Kidney epithelial cell (primary cell): ENCODE measurements at regions not wholly inside any gene's neighbourhood (a gene's known extent, or its start where the extent isn't known, plus 50 kb on each side); places are given as distances from the start of the nearest gene placed in this dataset.

Source experiments
- DNase-seq: peaks from one replicate; pipeline ENCODE4 v3.0.0-alpha.2; 2010; ENCODE audit warnings: low read depth
- H3K27me3 ChIP-seq: 2 replicates; pipeline ENCODE4 v1.6.0; 2011; ENCODE audit warnings: low read length; ENCODE audit not compliant: control insufficient read depth, insufficient read depth
- H3K36me3 ChIP-seq: 2 replicates; pipeline ENCODE4 v1.5.1; 2011; ENCODE audit warnings: low read length; ENCODE audit not compliant: control insufficient read depth, insufficient read depth
- H3K4me3 ChIP-seq: 2 replicates; pipeline ENCODE4 v1.5.1; 2011; ENCODE audit warnings: low read depth, mild to moderate bottlenecking, control low read depth, low read length
- CTCF ChIP-seq: IDR thresholded peaks from 2 replicates; pipeline ENCODE4 v1.5.1; 2011; ENCODE audit warnings: mild to moderate bottlenecking, moderate library complexity, low read length, control low read depth, inconsistent platforms; ENCODE audit not compliant: insufficient read depth, poor library complexity, severe bottlenecking

- no peaks in the 10 kb centered on the region for H3K36me3 ChIP-seq
- DNase-seq, result no peak
- TF ChIP-seq CTCF, result no peak
Measured at GRCh38 chr10:111478651-111479050, 401.8 kb downstream of the ADRA2A start.

GRCh38 chr10:111479966-111480365 is 403.1 kb downstream of the ADRA2A start:
- Histone ChIP-seq H3K27me3 (no peaks in the 10 kb centered on the region), H3K36me3 (no peaks in the 10 kb centered on the region), H3K4me3 (no peak overlapping the region)
- no peak for DNase-seq
- TF ChIP-seq CTCF, result no peak

More at GRCh38 chr10:111478651-111479050, 401.8 kb downstream of the ADRA2A start:
- no peaks in the 10 kb centered on the region for H3K27me3 ChIP-seq
- no peak overlapping the region for H3K4me3 ChIP-seq

- H3K36me3 ChIP-seq, result no peaks in the 10 kb centered on the region
- DNase-seq, result no peak
- H3K4me3 ChIP-seq, result no peak overlapping the region
- H3K27me3 ChIP-seq, result no peaks in the 10 kb centered on the region
- TF ChIP-seq CTCF, result no peak
Measured at GRCh38 chr10:111481261-111481826, 404.5 kb downstream of the ADRA2A start.

- no peak for DNase-seq
- Histone ChIP-seq H3K4me3 (no peak overlapping the region), H3K27me3 (no peaks in the 10 kb centered on the region), H3K36me3 (no peaks in the 10 kb centered on the region)
- no peak for TF ChIP-seq CTCF
Measured at GRCh38 chr10:111481866-111482265, 405.0 kb downstream of the ADRA2A start.

GRCh38 chr10:111482621-111483216 is 405.9 kb downstream of the ADRA2A start:
- no peak for DNase-seq
- H3K27me3 ChIP-seq, result no peaks in the 10 kb centered on the region
- H3K4me3 ChIP-seq, result no peak overlapping the region
- no peaks in the 10 kb centered on the region for H3K36me3 ChIP-seq
- TF ChIP-seq CTCF, result no peak

GRCh38 chr10:111485767-111486166 is 408.9 kb downstream of the ADRA2A start:
- no peak for DNase-seq
- Histone ChIP-seq H3K4me3 (no peak overlapping the region), H3K27me3 (no peaks in the 10 kb centered on the region), H3K36me3 (no peaks in the 10 kb centered on the region)
- no peak for TF ChIP-seq CTCF
